ENCODE measurements at regions not wholly inside any gene's neighbourhood (a gene's known extent, or its start where the extent isn't known, plus 50 kb on each side); places are given as distances from the start of the nearest gene placed in this dataset.
A peak's percentile ranks its signal among the peaks of the same experiment; 100 is the strongest.

DNA sequence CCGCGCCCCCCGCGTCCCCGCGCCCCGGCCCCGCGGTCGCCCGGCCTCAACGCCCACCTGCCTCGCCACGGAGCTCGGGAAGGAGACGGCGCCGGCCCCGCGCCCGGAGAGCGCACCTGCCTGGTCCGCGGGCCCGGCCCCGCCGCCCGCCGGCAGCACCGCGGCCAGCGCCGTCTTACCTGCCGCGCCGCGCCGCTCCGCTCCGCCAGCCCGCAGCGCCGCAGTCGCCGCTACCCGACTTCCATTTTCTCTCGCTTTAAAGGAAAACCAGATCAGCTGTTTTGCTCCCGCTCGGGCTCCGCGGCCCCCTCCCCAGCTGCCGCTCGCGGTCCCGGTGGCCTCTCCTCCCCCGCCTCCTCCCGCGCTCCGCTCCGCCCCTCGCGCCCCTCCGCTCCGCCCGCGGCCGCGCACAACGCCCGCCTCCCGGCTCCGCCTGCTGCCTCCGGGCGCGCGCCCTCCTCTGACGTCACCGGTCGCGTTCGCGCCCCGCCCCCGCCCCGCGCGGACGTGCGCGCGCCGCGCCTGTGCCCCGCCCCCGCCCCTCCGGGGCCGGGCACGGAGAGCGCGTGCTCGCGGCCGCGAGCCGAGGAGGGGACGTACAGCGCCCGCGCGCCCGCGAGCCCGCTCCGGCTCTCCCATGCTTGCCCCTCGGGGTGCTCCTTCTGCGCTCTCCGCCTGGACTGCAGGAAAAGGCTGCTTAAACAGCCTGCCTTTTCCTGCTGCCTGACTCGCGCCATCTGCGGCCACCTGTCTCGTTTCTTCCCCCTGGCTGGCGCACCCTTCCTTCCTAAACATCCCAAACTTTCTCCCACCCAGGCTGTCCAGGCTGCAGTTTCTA, 159.8 kb upstream of the CHRNA7 start, which contains the start of gene OTUD7A (continued):
- TF ChIP-seq YY2 (tag by site-specific recombination; IDR thresholded peaks at IDR 0.05) (no peak), ZNF174 (tag by site-specific recombination; IDR thresholded peaks at IDR 0.05) (no peak), ZBTB17 (tag by site-specific recombination; IDR thresholded peaks at IDR 0.05) (peak; percentile 86), ZNF423 (tag by site-specific recombination; IDR thresholded peaks at IDR 0.05) (peak; percentile 61; the same call in 1 of the 2 replicates), MEIS1 (CRISPR knock-in tag; IDR thresholded peaks at IDR 0.05; ENCODE audit: borderline replicate concordance) (no peak), GLIS1 (tag by site-specific recombination; IDR thresholded peaks at IDR 0.05) (peak; percentile 23; the same call in 1 of the 2 replicates), ZNF791 (tag by site-specific recombination; IDR thresholded peaks at IDR 0.05) (no peak), ZNF658 (tag by site-specific recombination; IDR thresholded peaks at IDR 0.05) (no peak), ZNF792 (tag by site-specific recombination; IDR thresholded peaks at IDR 0.05) (no peak), TCF7L2 (IDR thresholded peaks at IDR 0.05; ENCODE audit: borderline replicate concordance, low read depth, low read length) (no peak), ZNF157 (tag by site-specific recombination; IDR thresholded peaks at IDR 0.05) (no peak), ZNF335 (tag by site-specific recombination; conservative IDR thresholded peaks at IDR 0.05) (peak; percentile 85), ZNF184 (tag by site-specific recombination; IDR thresholded peaks at IDR 0.05) (no peak), RBAK (tag by site-specific recombination; IDR thresholded peaks at IDR 0.05) (no peak), ZNF266 (tag by site-specific recombination; IDR thresholded peaks at IDR 0.05; ENCODE audit: low read depth) (no peak), ZNF701 (tag by site-specific recombination; IDR thresholded peaks at IDR 0.05) (no peak)
- TF ChIP-seq, protein P1, sequence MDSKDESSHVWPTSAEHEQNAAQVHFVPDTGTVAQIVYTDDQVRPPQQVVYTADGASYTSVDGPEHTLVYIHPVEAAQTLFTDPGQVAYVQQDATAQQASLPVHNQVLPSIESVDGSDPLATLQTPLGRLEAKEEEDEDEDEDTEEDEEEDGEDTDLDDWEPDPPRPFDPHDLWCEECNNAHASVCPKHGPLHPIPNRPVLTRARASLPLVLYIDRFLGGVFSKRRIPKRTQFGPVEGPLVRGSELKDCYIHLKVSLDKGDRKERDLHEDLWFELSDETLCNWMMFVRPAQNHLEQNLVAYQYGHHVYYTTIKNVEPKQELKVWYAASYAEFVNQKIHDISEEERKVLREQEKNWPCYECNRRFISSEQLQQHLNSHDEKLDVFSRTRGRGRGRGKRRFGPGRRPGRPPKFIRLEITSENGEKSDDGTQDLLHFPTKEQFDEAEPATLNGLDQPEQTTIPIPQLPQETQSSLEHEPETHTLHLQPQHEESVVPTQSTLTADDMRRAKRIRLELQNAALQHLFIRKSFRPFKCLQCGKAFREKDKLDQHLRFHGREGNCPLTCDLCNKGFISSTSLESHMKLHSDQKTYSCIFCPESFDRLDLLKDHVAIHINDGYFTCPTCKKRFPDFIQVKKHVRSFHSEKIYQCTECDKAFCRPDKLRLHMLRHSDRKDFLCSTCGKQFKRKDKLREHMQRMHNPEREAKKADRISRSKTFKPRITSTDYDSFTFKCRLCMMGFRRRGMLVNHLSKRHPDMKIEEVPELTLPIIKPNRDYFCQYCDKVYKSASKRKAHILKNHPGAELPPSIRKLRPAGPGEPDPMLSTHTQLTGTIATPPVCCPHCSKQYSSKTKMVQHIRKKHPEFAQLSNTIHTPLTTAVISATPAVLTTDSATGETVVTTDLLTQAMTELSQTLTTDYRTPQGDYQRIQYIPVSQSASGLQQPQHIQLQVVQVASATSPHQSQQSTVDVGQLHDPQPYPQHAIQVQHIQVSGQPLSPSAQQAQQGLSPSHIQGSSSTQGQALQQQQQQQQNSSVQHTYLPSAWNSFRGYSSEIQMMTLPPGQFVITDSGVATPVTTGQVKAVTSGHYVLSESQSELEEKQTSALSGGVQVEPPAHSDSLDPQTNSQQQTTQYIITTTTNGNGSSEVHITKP (tag by site-specific recombination; IDR thresholded peaks at IDR 0.05), result peak; percentile 21; the same call in 1 of the 2 replicates
- TF ChIP-seq, protein P2, sequence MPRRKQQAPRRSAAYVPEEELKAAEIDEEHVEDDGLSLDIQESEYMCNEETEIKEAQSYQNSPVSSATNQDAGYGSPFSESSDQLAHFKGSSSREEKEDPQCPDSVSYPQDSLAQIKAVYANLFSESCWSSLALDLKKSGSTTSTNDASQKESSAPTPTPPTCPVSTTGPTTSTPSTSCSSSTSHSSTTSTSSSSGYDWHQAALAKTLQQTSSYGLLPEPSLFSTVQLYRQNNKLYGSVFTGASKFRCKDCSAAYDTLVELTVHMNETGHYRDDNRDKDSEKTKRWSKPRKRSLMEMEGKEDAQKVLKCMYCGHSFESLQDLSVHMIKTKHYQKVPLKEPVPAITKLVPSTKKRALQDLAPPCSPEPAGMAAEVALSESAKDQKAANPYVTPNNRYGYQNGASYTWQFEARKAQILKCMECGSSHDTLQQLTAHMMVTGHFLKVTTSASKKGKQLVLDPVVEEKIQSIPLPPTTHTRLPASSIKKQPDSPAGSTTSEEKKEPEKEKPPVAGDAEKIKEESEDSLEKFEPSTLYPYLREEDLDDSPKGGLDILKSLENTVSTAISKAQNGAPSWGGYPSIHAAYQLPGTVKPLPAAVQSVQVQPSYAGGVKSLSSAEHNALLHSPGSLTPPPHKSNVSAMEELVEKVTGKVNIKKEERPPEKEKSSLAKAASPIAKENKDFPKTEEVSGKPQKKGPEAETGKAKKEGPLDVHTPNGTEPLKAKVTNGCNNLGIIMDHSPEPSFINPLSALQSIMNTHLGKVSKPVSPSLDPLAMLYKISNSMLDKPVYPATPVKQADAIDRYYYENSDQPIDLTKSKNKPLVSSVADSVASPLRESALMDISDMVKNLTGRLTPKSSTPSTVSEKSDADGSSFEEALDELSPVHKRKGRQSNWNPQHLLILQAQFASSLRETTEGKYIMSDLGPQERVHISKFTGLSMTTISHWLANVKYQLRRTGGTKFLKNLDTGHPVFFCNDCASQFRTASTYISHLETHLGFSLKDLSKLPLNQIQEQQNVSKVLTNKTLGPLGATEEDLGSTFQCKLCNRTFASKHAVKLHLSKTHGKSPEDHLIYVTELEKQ (tag by site-specific recombination; IDR thresholded peaks at IDR 0.05; ENCODE audit: borderline replicate concordance), result no peak
- TF ChIP-seq, protein P3, sequence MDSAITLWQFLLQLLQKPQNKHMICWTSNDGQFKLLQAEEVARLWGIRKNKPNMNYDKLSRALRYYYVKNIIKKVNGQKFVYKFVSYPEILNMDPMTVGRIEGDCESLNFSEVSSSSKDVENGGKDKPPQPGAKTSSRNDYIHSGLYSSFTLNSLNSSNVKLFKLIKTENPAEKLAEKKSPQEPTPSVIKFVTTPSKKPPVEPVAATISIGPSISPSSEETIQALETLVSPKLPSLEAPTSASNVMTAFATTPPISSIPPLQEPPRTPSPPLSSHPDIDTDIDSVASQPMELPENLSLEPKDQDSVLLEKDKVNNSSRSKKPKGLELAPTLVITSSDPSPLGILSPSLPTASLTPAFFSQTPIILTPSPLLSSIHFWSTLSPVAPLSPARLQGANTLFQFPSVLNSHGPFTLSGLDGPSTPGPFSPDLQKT (IDR thresholded peaks at IDR 0.05; ENCODE audit: borderline replicate concordance, low read depth, low read length), result no peak
- TF ChIP-seq, protein P4, sequence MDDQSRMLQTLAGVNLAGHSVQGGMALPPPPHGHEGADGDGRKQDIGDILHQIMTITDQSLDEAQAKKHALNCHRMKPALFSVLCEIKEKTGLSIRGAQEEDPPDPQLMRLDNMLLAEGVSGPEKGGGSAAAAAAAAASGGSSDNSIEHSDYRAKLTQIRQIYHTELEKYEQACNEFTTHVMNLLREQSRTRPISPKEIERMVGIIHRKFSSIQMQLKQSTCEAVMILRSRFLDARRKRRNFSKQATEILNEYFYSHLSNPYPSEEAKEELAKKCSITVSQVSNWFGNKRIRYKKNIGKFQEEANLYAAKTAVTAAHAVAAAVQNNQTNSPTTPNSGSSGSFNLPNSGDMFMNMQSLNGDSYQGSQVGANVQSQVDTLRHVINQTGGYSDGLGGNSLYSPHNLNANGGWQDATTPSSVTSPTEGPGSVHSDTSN (CRISPR knock-in tag; IDR thresholded peaks at IDR 0.05), result no peak
- TF ChIP-seq, protein P5, sequence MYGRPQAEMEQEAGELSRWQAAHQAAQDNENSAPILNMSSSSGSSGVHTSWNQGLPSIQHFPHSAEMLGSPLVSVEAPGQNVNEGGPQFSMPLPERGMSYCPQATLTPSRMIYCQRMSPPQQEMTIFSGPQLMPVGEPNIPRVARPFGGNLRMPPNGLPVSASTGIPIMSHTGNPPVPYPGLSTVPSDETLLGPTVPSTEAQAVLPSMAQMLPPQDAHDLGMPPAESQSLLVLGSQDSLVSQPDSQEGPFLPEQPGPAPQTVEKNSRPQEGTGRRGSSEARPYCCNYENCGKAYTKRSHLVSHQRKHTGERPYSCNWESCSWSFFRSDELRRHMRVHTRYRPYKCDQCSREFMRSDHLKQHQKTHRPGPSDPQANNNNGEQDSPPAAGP (tag by site-specific recombination; IDR thresholded peaks at IDR 0.05), result peak; percentile 32; the same call in 1 of the 2 replicates
- TF ChIP-seq, protein P6, sequence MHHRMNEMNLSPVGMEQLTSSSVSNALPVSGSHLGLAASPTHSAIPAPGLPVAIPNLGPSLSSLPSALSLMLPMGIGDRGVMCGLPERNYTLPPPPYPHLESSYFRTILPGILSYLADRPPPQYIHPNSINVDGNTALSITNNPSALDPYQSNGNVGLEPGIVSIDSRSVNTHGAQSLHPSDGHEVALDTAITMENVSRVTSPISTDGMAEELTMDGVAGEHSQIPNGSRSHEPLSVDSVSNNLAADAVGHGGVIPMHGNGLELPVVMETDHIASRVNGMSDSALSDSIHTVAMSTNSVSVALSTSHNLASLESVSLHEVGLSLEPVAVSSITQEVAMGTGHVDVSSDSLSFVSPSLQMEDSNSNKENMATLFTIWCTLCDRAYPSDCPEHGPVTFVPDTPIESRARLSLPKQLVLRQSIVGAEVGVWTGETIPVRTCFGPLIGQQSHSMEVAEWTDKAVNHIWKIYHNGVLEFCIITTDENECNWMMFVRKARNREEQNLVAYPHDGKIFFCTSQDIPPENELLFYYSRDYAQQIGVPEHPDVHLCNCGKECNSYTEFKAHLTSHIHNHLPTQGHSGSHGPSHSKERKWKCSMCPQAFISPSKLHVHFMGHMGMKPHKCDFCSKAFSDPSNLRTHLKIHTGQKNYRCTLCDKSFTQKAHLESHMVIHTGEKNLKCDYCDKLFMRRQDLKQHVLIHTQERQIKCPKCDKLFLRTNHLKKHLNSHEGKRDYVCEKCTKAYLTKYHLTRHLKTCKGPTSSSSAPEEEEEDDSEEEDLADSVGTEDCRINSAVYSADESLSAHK (tag by site-specific recombination; IDR thresholded peaks at IDR 0.05), result no peak
- TF ChIP-seq, protein P7, sequence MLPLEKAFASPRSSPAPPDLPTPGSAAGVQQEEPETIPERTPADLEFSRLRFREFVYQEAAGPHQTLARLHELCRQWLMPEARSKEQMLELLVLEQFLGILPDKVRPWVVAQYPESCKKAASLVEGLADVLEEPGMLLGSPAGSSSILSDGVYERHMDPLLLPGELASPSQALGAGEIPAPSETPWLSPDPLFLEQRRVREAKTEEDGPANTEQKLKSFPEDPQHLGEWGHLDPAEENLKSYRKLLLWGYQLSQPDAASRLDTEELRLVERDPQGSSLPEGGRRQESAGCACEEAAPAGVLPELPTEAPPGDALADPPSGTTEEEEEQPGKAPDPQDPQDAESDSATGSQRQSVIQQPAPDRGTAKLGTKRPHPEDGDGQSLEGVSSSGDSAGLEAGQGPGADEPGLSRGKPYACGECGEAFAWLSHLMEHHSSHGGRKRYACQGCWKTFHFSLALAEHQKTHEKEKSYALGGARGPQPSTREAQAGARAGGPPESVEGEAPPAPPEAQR (tag by site-specific recombination; IDR thresholded peaks at IDR 0.05), result no peak

Data from HEK293 (cell line).